Gastrocnemius medialis (tissue), 4 donors: ENCODE measurements at regions not wholly inside any gene's neighbourhood (a gene's known extent, or its start where the extent isn't known, plus 50 kb on each side); places are given as distances from the start of the nearest gene placed in this dataset.

Experiments used
- ATAC-seq, 2 donors: fragments of 150-250 bp; one replicate each; pipeline ENCODE4 v1.9.1; 2016
- DNase-seq, 2 donors: peaks; one replicate each; pipeline ENCODE4 v3.0.0-alpha.2; 2019
- H3K27ac ChIP-seq, 4 donors: fragments of 200-600 bp; sonication (generic); 1 replicate in 1 of 4; 2 replicates in 3 of 4; pipeline ENCODE4 v1.5.1; 2016 to 2018; ENCODE audit warnings: mild to moderate bottlenecking in 2 of 4, moderate library complexity in 1 of 4
- H3K27me3 ChIP-seq, 3 donors: fragments of 200-600 bp; sonication (generic) in 2 of 3; 1 replicate in 1 of 3; 2 replicates in 2 of 3; pipeline versions ENCODE4 v1.5.1 to v1.6.0; 2016 to 2019; ENCODE audit warnings: mild to moderate bottlenecking in 1 of 3, moderate library complexity in 1 of 3
- H3K36me3 ChIP-seq, 2 donors: fragments of 200-600 bp; sonication (generic) in 1 of 2; one replicate each; pipeline ENCODE4 v1.5.1; 2017 to 2018
- H3K4me1 ChIP-seq, 2 donors: fragments of 200-600 bp; sonication (generic) in 1 of 2; one replicate each; pipeline ENCODE4 v1.5.1; 2016 to 2017; ENCODE audit warnings: mild to moderate bottlenecking in 2 of 2
- H3K4me3 ChIP-seq, 4 donors: fragments of 200-600 bp; sonication (generic) in 3 of 4; 1 replicate in 1 of 4; 2 replicates in 3 of 4; pipeline ENCODE4 v1.5.1; 2016 to 2019; ENCODE audit warnings: mild to moderate bottlenecking in 2 of 4
- H3K9me3 ChIP-seq, 3 donors: fragments of 200-600 bp; sonication (generic) in 2 of 3; 1 replicate in 1 of 3; 2 replicates in 2 of 3; pipeline ENCODE4 v1.5.1; 2016 to 2019
- CTCF ChIP-seq, 5 experiments: fragments of 450-650 bp in 3 of 5; fragments of 200-600 bp in 2 of 5; sonication (generic) in 2 of 5; IDR thresholded peaks in 4 of 5; conservative IDR thresholded peaks in 1 of 5; 1 replicate in 4 of 5; 2 replicates in 1 of 5; pipeline ENCODE4 v1.5.1; 2016 to 2019; ENCODE audit warnings: antibody characterized with exemption in 5 of 5, mild to moderate bottlenecking in 3 of 5, moderate library complexity in 3 of 5
- POLR2A ChIP-seq, 2 donors: fragments of 450-650 bp; IDR thresholded peaks; one replicate each; pipeline ENCODE4 v1.6.1; 2017; ENCODE audit warnings: antibody characterized with exemption in 2 of 2, mild to moderate bottlenecking in 2 of 2, moderate library complexity in 2 of 2
- in situ Hi-C, 4 donors: fragments of 200-750 bp; cut with MboI; loops; one replicate each; pipeline versions ENCODE4 v1.15.0 to v1.8.0; 2017; ENCODE audit warnings: low sequenced_read_pairs in 4 of 4
- intact Hi-C: fragments of 100-400 bp; cut with DNase I; formaldehyde crosslinking; loops from one replicate; pipeline ENCODE4 v1.15.1; 2023; ENCODE audit warnings: low total_unique reads

- intact Hi-C loops (no loop called here), in situ Hi-C loops (no loop called here)
- Histone ChIP-seq H3K4me3 (no peak overlapping the region), H3K4me1 (no peaks in the 10 kb centered on the region), H3K27me3 (no peaks in the 10 kb centered on the region), H3K27ac (no peak overlapping the region), H3K36me3 (no peaks in the 10 kb centered on the region), H3K9me3 (no peaks in the 10 kb centered on the region)
- no peak for TF ChIP-seq CTCF (IDR thresholded peaks at IDR 0.05 in 4 of 5, conservative IDR thresholded peaks at IDR 0.05 in 1 of 5)
- TF ChIP-seq POLR2A (IDR thresholded peaks at IDR 0.05): no peak
- DNase-seq (no peak), ATAC-seq (no peak)
Measured at GRCh38 chr5:4065472-4066320, 470.1 kb downstream of the IRX1 start.

DNA sequence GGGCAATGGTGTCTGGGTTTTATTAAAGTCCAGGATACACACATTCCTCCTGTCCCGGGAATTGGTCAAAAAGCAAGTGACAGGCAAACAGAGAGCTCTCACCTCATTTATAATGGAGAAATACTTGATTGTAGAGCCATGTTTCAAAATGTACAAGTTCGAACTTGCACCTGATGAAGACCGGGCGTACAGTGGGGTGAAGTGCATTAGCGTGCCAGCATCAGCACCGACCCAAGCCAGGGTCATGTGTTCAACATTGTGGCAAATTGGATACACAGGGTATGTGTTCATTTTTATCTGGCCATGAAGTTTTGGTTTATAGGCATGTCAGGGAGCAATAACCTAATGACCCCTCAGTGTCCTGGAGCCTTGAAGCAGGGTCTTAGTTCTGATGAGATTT, 472.5 kb downstream of the IRX1 start:
- H3K4me3 ChIP-seq: no peak overlapping the region
- intact Hi-C loops: no loop called here
- no peak overlapping the region for H3K27ac ChIP-seq
- no peak for ATAC-seq
- H3K27me3 ChIP-seq: no peaks in the 10 kb centered on the region
- TF ChIP-seq CTCF (IDR thresholded peaks at IDR 0.05 in 4 of 5, conservative IDR thresholded peaks at IDR 0.05 in 1 of 5) (no peak), POLR2A (IDR thresholded peaks at IDR 0.05) (no peak)
- no peaks in the 10 kb centered on the region for H3K36me3 ChIP-seq
- H3K9me3 ChIP-seq: no peaks in the 10 kb centered on the region
- in situ Hi-C loops: no loop called here
- no peaks in the 10 kb centered on the region for H3K4me1 ChIP-seq
- DNase-seq: no peak

- in situ Hi-C loops: no loop called here
- DNase-seq: no peak
- Histone ChIP-seq H3K9me3 (no peaks in the 10 kb centered on the region), H3K27me3 (no peaks in the 10 kb centered on the region), H3K4me1 (no peaks in the 10 kb centered on the region), H3K36me3 (no peaks in the 10 kb centered on the region), H3K4me3 (no peak overlapping the region), H3K27ac (no peak overlapping the region)
- intact Hi-C loops: no loop called here
- TF ChIP-seq POLR2A (IDR thresholded peaks at IDR 0.05) (no peak), CTCF (IDR thresholded peaks at IDR 0.05 in 4 of 5, conservative IDR thresholded peaks at IDR 0.05 in 1 of 5) (no peak)
- no peak for ATAC-seq
Measured at GRCh38 chr5:4078544-4078943, 482.9 kb downstream of the IRX1 start.

DNA sequence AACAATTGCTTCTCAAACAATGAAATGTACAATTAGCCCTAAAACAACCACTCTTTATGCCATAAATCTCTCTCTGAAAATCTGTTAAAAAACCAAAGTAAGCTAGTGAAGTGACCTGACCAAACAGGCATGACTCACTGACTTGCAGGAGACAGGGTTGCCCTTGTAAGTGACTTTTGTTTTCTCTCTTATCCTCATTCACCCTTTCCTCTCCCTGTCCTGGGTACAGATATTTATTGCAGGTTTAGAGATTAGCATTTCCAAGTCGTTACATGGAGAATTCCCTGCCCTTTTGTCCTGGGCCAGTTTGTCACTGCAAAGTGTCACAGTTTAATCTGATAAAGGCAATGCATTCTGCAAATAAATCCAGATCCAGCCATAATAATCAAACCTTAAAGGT, 484.2 kb downstream of the IRX1 start:
- ATAC-seq: no peak
- Histone ChIP-seq H3K36me3 (no peaks in the 10 kb centered on the region), H3K27ac (no peak overlapping the region), H3K4me1 (no peaks in the 10 kb centered on the region), H3K4me3 (no peak overlapping the region), H3K27me3 (no peaks in the 10 kb centered on the region), H3K9me3 (no peaks in the 10 kb centered on the region)
- in situ Hi-C loops (no loop called here), intact Hi-C loops (no loop called here)
- DNase-seq: no peak
- no peak for TF ChIP-seq CTCF (IDR thresholded peaks at IDR 0.05 in 4 of 5, conservative IDR thresholded peaks at IDR 0.05 in 1 of 5)
- no peak for TF ChIP-seq POLR2A (IDR thresholded peaks at IDR 0.05)

DNA sequence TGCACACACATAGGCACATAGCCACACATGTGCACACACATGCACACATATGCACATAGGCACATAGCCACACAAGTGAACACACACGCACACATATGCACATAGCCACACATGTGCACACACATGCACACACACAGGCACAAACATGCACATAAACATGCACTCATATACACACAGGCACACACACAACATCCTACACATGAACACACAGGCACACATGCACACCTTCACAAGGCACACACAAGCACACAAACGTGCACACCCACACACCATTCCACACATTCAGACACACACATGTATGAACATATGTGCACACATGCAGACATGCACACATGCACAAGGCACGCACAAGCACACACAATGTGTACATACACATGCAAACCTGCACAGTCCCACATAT, 484.7 kb downstream of the IRX1 start:
- no peaks in the 10 kb centered on the region for H3K9me3 ChIP-seq
- intact Hi-C loops (no loop called here), in situ Hi-C loops (no loop called here)
- no peaks in the 10 kb centered on the region for H3K36me3 ChIP-seq
- H3K4me1 ChIP-seq: no peaks in the 10 kb centered on the region
- DNase-seq (no peak), ATAC-seq (no peak)
- no peaks in the 10 kb centered on the region for H3K27me3 ChIP-seq
- no peak overlapping the region for H3K4me3 ChIP-seq
- TF ChIP-seq POLR2A (IDR thresholded peaks at IDR 0.05) (no peak), CTCF (IDR thresholded peaks at IDR 0.05 in 4 of 5, conservative IDR thresholded peaks at IDR 0.05 in 1 of 5) (no peak)
- H3K27ac ChIP-seq: no peak overlapping the region
